ENCODE measurements at regions not wholly inside any gene's neighbourhood (a gene's known extent, or its start where the extent isn't known, plus 50 kb on each side); places are given as distances from the start of the nearest gene placed in this dataset.

- Histone ChIP-seq H3K4me1 (no peaks in the 10 kb centered on the region), H3K4me3 (no peak overlapping the region), H3K27ac (no peak overlapping the region), H3K36me3 (no peaks in the 10 kb centered on the region), H3K9me3 (no peaks in the 10 kb centered on the region), H3K27me3 (no peaks in the 10 kb centered on the region)
- no peak for DNase-seq (ENCODE audit: low spot score)
- no peak for TF ChIP-seq CTCF (IDR thresholded peaks at IDR 0.05)
These were observed 81.5 kb upstream of the LRIF1 start for GRCh38 chr1:111045033-111045722.

- Histone ChIP-seq H3K4me3 (no peak overlapping the region), H3K36me3 (no peaks in the 10 kb centered on the region), H3K4me1 (no peaks in the 10 kb centered on the region), H3K27ac (no peak overlapping the region), H3K9me3 (peaks cover 0 to 5% of the 10 kb centered on the region in 2 donors), H3K27me3 (no peaks in the 10 kb centered on the region)
- TF ChIP-seq CTCF (IDR thresholded peaks at IDR 0.05): peak; percentile 63 to 88
- no peak for DNase-seq (ENCODE audit: low spot score)
These were observed 68.7 kb upstream of the LRIF1 start for GRCh38 chr1:111032295-111032897.

- H3K36me3 ChIP-seq: no peaks in the 10 kb centered on the region
- no peaks in the 10 kb centered on the region for H3K9me3 ChIP-seq
- no peaks in the 10 kb centered on the region for H3K27me3 ChIP-seq
- H3K4me1 ChIP-seq: no peaks in the 10 kb centered on the region
- H3K27ac ChIP-seq: no peak overlapping the region
- peak; percentile 33 to 72 for TF ChIP-seq CTCF (IDR thresholded peaks at IDR 0.05)
- no peak for DNase-seq (ENCODE audit: low spot score)
- H3K4me3 ChIP-seq: no peak overlapping the region
These were observed 66.9 kb upstream of the LRIF1 start for GRCh38 chr1:111030590-111030989.

- Histone ChIP-seq H3K27ac (no peak overlapping the region), H3K27me3 (no peaks in the 10 kb centered on the region), H3K9me3 (no peaks in the 10 kb centered on the region), H3K4me3 (no peak overlapping the region), H3K4me1 (no peaks in the 10 kb centered on the region), H3K36me3 (no peaks in the 10 kb centered on the region)
- DNase-seq (ENCODE audit: low spot score): no peak
- no peak for TF ChIP-seq CTCF (IDR thresholded peaks at IDR 0.05)
These were observed 61.4 kb upstream of the LRIF1 start for GRCh38 chr1:111025109-111025508.

GRCh38 chr1:111015222-111015621 lies 51.5 kb upstream of the LRIF1 start:
- no peak for TF ChIP-seq CTCF (IDR thresholded peaks at IDR 0.05)
- DNase-seq (ENCODE audit: low spot score): no peak
- peaks cover 0 to 10% of the 10 kb centered on the region in 2 donors for H3K9me3 ChIP-seq
- no peaks in the 10 kb centered on the region for H3K27me3 ChIP-seq
- no peak overlapping the region for H3K27ac ChIP-seq
- H3K36me3 ChIP-seq: no peaks in the 10 kb centered on the region
- no peak overlapping the region for H3K4me3 ChIP-seq
- no peaks in the 10 kb centered on the region for H3K4me1 ChIP-seq
